HEK293T (cell line): ENCODE measurements at regions not wholly inside any gene's neighbourhood (a gene's known extent, or its start where the extent isn't known, plus 50 kb on each side); places are given as distances from the start of the nearest gene placed in this dataset.

Experiments used
- CTCF ChIA-PET: fragments of 350-600 bp; formaldehyde crosslinking; extraction: SDS; loops from one replicate; lab custom pipeline; 2021; ENCODE audit warnings: antibody characterized with exemption, inconsistent platforms; lab: Yijun Ruan, JAX
- POLR2A ChIA-PET: fragments of 350-600 bp; formaldehyde crosslinking; extraction: SDS; loops from one replicate; lab custom pipeline; 2020; ENCODE audit warnings: antibody characterized with exemption, inconsistent platforms; lab: Yijun Ruan, JAX
- DNase-seq: peaks from one replicate; pipeline ENCODE4 v3.0.0; 2012; ENCODE audit warnings: mixed read lengths; ENCODE audit errors: extremely low spot score
- ARNT ChIP-seq: fragments of 450-650 bp; IDR thresholded peaks from 2 replicates; pipeline ENCODE4 v1.6.1; 2017; ENCODE audit warnings: mild to moderate bottlenecking
- BHLHE40 ChIP-seq: fragments of 450-650 bp; IDR thresholded peaks from 2 replicates; pipeline ENCODE4 v1.6.1; 2016; ENCODE audit warnings: mild to moderate bottlenecking, moderate library complexity, borderline replicate concordance
- CTBP1 ChIP-seq: fragments of 450-650 bp; IDR thresholded peaks from 2 replicates; pipeline ENCODE4 v1.6.1; 2016; ENCODE audit warnings: borderline replicate concordance
- ELF4 ChIP-seq: fragments of 450-650 bp; IDR thresholded peaks from 2 replicates; pipeline ENCODE4 v1.6.1; 2017; ENCODE audit warnings: antibody characterized with exemption
- FOXA1 ChIP-seq: fragments of 450-650 bp; IDR thresholded peaks from 2 replicates; pipeline ENCODE4 v1.6.1; 2016; ENCODE audit warnings: mild to moderate bottlenecking
- FOXK2 ChIP-seq: fragments of 450-650 bp; IDR thresholded peaks from 2 replicates; pipeline ENCODE4 v1.6.1; 2016; ENCODE audit warnings: mild to moderate bottlenecking
- FOXM1 ChIP-seq: fragments of 450-650 bp; IDR thresholded peaks from 2 replicates; pipeline ENCODE4 v1.6.1; 2017; ENCODE audit warnings: mild to moderate bottlenecking, borderline replicate concordance
- HDGF ChIP-seq: fragments of 450-650 bp; IDR thresholded peaks from 2 replicates; pipeline ENCODE4 v1.6.1; 2017; ENCODE audit warnings: antibody characterized with exemption, borderline replicate concordance
- L3MBTL2 ChIP-seq: fragments of 450-650 bp; conservative IDR thresholded peaks from 2 replicates; pipeline ENCODE4 v1.6.1; 2016; ENCODE audit warnings: mild to moderate bottlenecking
- LEF1 ChIP-seq: fragments of 450-650 bp; IDR thresholded peaks from 2 replicates; pipeline ENCODE4 v1.6.1; 2017; ENCODE audit warnings: mild to moderate bottlenecking, borderline replicate concordance
- NFRKB ChIP-seq: fragments of 450-650 bp; IDR thresholded peaks from 2 replicates; pipeline ENCODE4 v1.6.1; 2016; ENCODE audit warnings: mild to moderate bottlenecking, moderate library complexity
- PKNOX1 ChIP-seq: fragments of 450-650 bp; IDR thresholded peaks from 2 replicates; pipeline ENCODE4 v1.6.1; 2016
- SP1 ChIP-seq: fragments of 450-650 bp; IDR thresholded peaks from 2 replicates; pipeline ENCODE4 v1.6.1; 2017
- SUZ12 ChIP-seq: fragments of 450-650 bp; IDR thresholded peaks from 2 replicates; pipeline ENCODE4 v1.6.1; 2016; ENCODE audit warnings: mild to moderate bottlenecking
- TARDBP ChIP-seq: fragments of 450-650 bp; IDR thresholded peaks from 2 replicates; pipeline ENCODE4 v1.6.1; 2016
- ZNF384 ChIP-seq: fragments of 450-650 bp; IDR thresholded peaks from 2 replicates; pipeline ENCODE4 v1.6.1; 2016

GRCh38 chr11:92154611-92155010 lies 70.0 kb upstream of the FAT3 start:
- ChIA-PET POLR2A (no interaction called here), CTCF (no interaction called here)
- no peak for TF ChIP-seq HDGF
- TF ChIP-seq LEF1: no peak
- TF ChIP-seq L3MBTL2: no peak
- TF ChIP-seq CTBP1: no peak
- no peak for TF ChIP-seq FOXK2
- TF ChIP-seq ARNT: no peak
- no peak for TF ChIP-seq FOXM1
- no peak for DNase-seq

- CTCF ChIA-PET: no interaction called here
- POLR2A ChIA-PET: no interaction called here
- DNase-seq: no peak
- TF ChIP-seq SP1: no peak
- TF ChIP-seq HDGF: no peak
- no peak for TF ChIP-seq TARDBP
- no peak for TF ChIP-seq FOXA1
Measured at GRCh38 chr11:92154110-92154509, 70.5 kb upstream of the FAT3 start.

GRCh38 chr11:92153542-92153941 lies 71.1 kb upstream of the FAT3 start:
- ChIA-PET CTCF (no interaction called here), POLR2A (no interaction called here)
- DNase-seq: no peak
- TF ChIP-seq ZNF384 (no peak), ELF4 (no peak), L3MBTL2 (no peak), TARDBP (no peak), BHLHE40 (no peak), FOXA1 (no peak)

DNA sequence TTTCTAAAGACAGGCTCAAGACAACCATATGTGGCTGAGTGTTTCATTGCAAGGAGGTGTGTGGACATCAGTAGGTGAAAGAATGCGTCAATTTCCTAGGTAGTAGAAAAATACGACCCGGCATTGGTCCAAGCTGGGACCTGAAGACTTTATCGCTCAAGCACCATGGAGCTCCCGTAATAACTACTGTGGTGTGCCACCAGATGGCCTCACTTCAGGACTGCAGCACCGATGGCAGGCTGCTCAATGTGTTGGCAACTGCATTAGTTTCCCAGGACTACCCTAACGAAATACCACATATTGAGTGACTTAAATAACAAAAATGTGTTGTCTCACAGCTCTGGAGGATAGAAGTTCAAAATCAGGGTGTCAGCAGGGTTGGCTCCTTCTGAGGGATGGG lies 72.4 kb upstream of the FAT3 start:
- DNase-seq: peak; percentile 41
- POLR2A ChIA-PET: no interaction called here
- TF ChIP-seq BHLHE40: no peak
- TF ChIP-seq FOXM1: no peak
- TF ChIP-seq FOXA1: no peak
- no peak for TF ChIP-seq HDGF
- no peak for TF ChIP-seq FOXK2
- no peak for TF ChIP-seq TARDBP
- TF ChIP-seq NFRKB: no peak
- no peak for TF ChIP-seq CTBP1
- TF ChIP-seq SUZ12: no peak
- TF ChIP-seq ZNF384: no peak
- no peak for TF ChIP-seq L3MBTL2
- no peak for TF ChIP-seq ARNT
- no peak for TF ChIP-seq ELF4
- TF ChIP-seq SP1: no peak
- no peak for TF ChIP-seq LEF1
- CTCF ChIA-PET: interaction anchor here (1.0 kb wide), 1 partner anchor 733 kb away, joined by 4 read pairs; no protein-coding TSS in a partner anchor

DNA sequence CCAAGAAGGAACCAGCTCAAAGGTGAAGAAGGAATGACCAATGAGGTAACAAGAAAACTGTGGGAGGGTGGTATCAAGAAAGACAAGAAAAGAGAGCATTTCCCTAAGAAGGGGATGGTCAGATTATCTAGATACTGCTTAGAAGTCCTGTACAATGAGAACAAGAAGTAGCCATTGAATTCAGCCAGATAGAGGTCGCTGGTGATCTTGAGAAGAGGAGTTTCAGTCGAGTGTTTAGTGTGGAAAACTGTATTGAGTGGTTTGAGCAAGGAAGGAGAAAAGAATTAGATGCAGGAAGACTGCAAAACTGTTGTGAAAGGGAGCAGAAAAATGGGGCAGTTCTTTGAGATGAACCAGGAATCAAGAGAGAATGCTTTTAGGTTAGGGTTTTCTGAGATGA lies 74.6 kb upstream of the FAT3 start:
- TF ChIP-seq FOXM1 (no peak), FOXK2 (no peak), ZNF384 (no peak), LEF1 (no peak), ARNT (no peak)
- DNase-seq: no peak
- ChIA-PET CTCF (no interaction called here), POLR2A (no interaction called here)

GRCh38 chr11:92141725-92142124 lies 82.9 kb upstream of the FAT3 start:
- CTCF ChIA-PET: no interaction called here
- TF ChIP-seq TARDBP (no peak), SUZ12 (no peak), LEF1 (no peak)
- POLR2A ChIA-PET: no interaction called here
- DNase-seq: no peak

- ChIA-PET CTCF (no interaction called here), POLR2A (no interaction called here)
- TF ChIP-seq BHLHE40 (no peak), CTBP1 (no peak), L3MBTL2 (no peak), FOXK2 (no peak), SP1 (no peak), LEF1 (no peak), FOXA1 (no peak), SUZ12 (no peak), HDGF (no peak), PKNOX1 (no peak), NFRKB (no peak), ARNT (no peak), FOXM1 (no peak)
- DNase-seq: no peak
Measured at GRCh38 chr11:92141159-92141558, 83.5 kb upstream of the FAT3 start.

- no peak for DNase-seq
Measured at GRCh38 chr11:92140021-92140420, 84.6 kb upstream of the FAT3 start.

More at GRCh38 chr11:92140021-92140420, 84.6 kb upstream of the FAT3 start:
- CTCF ChIA-PET: interaction anchor here (0.7 kb wide), 1 partner anchor 756 kb away, joined by 3 read pairs; no protein-coding TSS in a partner anchor
- no peak for TF ChIP-seq NFRKB
- no peak for TF ChIP-seq ARNT
- no peak for TF ChIP-seq L3MBTL2
- TF ChIP-seq FOXK2: no peak
- no peak for TF ChIP-seq HDGF
- no peak for TF ChIP-seq PKNOX1
- no peak for TF ChIP-seq SP1
- TF ChIP-seq ELF4: no peak
- no peak for TF ChIP-seq ZNF384
- TF ChIP-seq SUZ12: no peak
- TF ChIP-seq FOXM1: no peak
- no peak for TF ChIP-seq LEF1
- POLR2A ChIA-PET: no interaction called here
